Breast epithelium (tissue), 4 donors: ENCODE measurements at regions not wholly inside any gene's neighbourhood (a gene's known extent, or its start where the extent isn't known, plus 50 kb on each side); places are given as distances from the start of the nearest gene placed in this dataset.
A peak's percentile ranks its signal among the peaks of the same experiment; 100 is the strongest.
"Not testable (repeated sequence)": the region's sequence is repeated elsewhere in the genome, so short reads cannot be mapped to it uniquely, and the experiment has no call there.

ENCODE experiments used
- DNase-seq, 2 donors: peaks; one replicate each; pipeline ENCODE4 v3.0.0-alpha.2; 2019; ENCODE audit warnings: low spot score in 2 of 2
- H3K27ac ChIP-seq, 2 donors: fragments of 200-600 bp; sonication (generic) in 1 of 2; one replicate each; pipeline ENCODE4 v1.5.1; 2016 to 2019; ENCODE audit warnings: mild to moderate bottlenecking in 1 of 2
- H3K27me3 ChIP-seq, 2 donors: fragments of 200-600 bp; sonication (generic) in 1 of 2; one replicate each; pipeline versions ENCODE4 v1.5.1 to v1.6.0; 2017 to 2019; ENCODE audit warnings: control low read depth in 1 of 2, mild to moderate bottlenecking in 1 of 2
- H3K36me3 ChIP-seq: fragments of 200-600 bp; one replicate; pipeline ENCODE4 v1.5.1; 2019
- H3K4me1 ChIP-seq, 2 donors: fragments of 200-600 bp; sonication (generic); one replicate each; pipeline ENCODE4 v1.5.1; 2016 to 2019; ENCODE audit warnings: control low read depth in 1 of 2
- H3K4me3 ChIP-seq, 3 donors: fragments of 200-600 bp; sonication (generic); 1 replicate in 2 of 3; 2 replicates in 1 of 3; pipeline ENCODE4 v1.5.1; 2016 to 2019; ENCODE audit warnings: mild to moderate bottlenecking in 3 of 3, moderate library complexity in 2 of 3
- H3K9me3 ChIP-seq, 2 donors: fragments of 200-600 bp; sonication (generic) in 1 of 2; one replicate each; pipeline ENCODE4 v1.5.1; 2016 to 2019; ENCODE audit warnings: control low read depth in 1 of 2
- CTCF ChIP-seq, 3 donors: fragments of 450-650 bp; IDR thresholded peaks; one replicate each; pipeline ENCODE4 v1.5.1; 2016 to 2017; ENCODE audit warnings: antibody characterized with exemption in 3 of 3, mild to moderate bottlenecking in 3 of 3, moderate library complexity in 3 of 3
- POLR2A ChIP-seq: fragments of 450-650 bp; IDR thresholded peaks from one replicate; pipeline ENCODE4 v1.6.1; 2016; ENCODE audit warnings: antibody characterized with exemption, mild to moderate bottlenecking, moderate library complexity
- POLR2AphosphoS5 ChIP-seq, 3 donors: sonication (generic); formaldehyde crosslinking; IDR thresholded peaks; one replicate each; pipeline ENCODE4 v1.6.1; 2017; ENCODE audit warnings: antibody characterized with exemption in 3 of 3
- intact Hi-C: fragments of 100-400 bp; cut with DNase I; formaldehyde crosslinking; loops from one replicate; pipeline ENCODE4 v1.15.1; 2023; ENCODE audit warnings: low total_unique reads

GRCh38 chr5:92694067-92694466 lies 887.0 kb downstream of the NR2F1-AS1 start:
- no peaks in the 10 kb centered on the region for H3K9me3 ChIP-seq
- H3K4me3 ChIP-seq: no peak overlapping the region
- intact Hi-C loops: no loop called here
- no peaks in the 10 kb centered on the region for H3K27me3 ChIP-seq
- H3K36me3 ChIP-seq: no peaks in the 10 kb centered on the region
- H3K27ac ChIP-seq: no peak overlapping the region
- H3K4me1 ChIP-seq: no peaks in the 10 kb centered on the region
- no peak for DNase-seq
- no peak for TF ChIP-seq CTCF (IDR thresholded peaks at IDR 0.05)
- no peak for TF ChIP-seq POLR2AphosphoS5 (IDR thresholded peaks at IDR 0.05)
- TF ChIP-seq POLR2A: no peak

- H3K4me3 ChIP-seq, H3K9me3 ChIP-seq, H3K27me3 ChIP-seq, H3K27ac ChIP-seq, H3K36me3 ChIP-seq, DNase-seq, H3K4me1 ChIP-seq, intact Hi-C loops: not testable (repeated sequence)
Measured at GRCh38 chr5:92691955-92692354, 889.1 kb downstream of the NR2F1-AS1 start.

- H3K36me3 ChIP-seq: peaks cover 4% of the 10 kb centered on the region
- peak overlapping the region in 1 of 3 donors; percentile 7 for H3K4me3 ChIP-seq
- no peaks in the 10 kb centered on the region for H3K9me3 ChIP-seq
- no peak for DNase-seq
- H3K4me1 ChIP-seq: no peaks in the 10 kb centered on the region
- intact Hi-C loops: no loop called here
- H3K27ac ChIP-seq: no peak overlapping the region
- TF ChIP-seq POLR2A: no peak
- peak in 1 of 3 donors; percentile 17 for TF ChIP-seq CTCF (IDR thresholded peaks at IDR 0.05)
- H3K27me3 ChIP-seq: no peaks in the 10 kb centered on the region
Measured at GRCh38 chr5:92687821-92688722, 892.9 kb downstream of the NR2F1-AS1 start.

- Histone ChIP-seq H3K4me1 (no peaks in the 10 kb centered on the region), H3K9me3 (no peaks in the 10 kb centered on the region), H3K4me3 (no peak overlapping the region), H3K27ac (no peak overlapping the region), H3K27me3 (no peaks in the 10 kb centered on the region), H3K36me3 (no peaks in the 10 kb centered on the region)
- TF ChIP-seq POLR2A (no peak), POLR2AphosphoS5 (IDR thresholded peaks at IDR 0.05) (no peak), CTCF (IDR thresholded peaks at IDR 0.05) (no peak)
- no peak for DNase-seq
- intact Hi-C loops: no loop called here
Measured at GRCh38 chr5:92678640-92679039, 902.4 kb downstream of the NR2F1-AS1 start.

GRCh38 chr5:92676215-92677165 lies 904.5 kb downstream of the NR2F1-AS1 start:
- no peaks in the 10 kb centered on the region for H3K27me3 ChIP-seq
- H3K4me1 ChIP-seq: no peaks in the 10 kb centered on the region
- no peak overlapping the region for H3K27ac ChIP-seq
- TF ChIP-seq CTCF (IDR thresholded peaks at IDR 0.05) (no peak), POLR2A (no peak)
- no peak overlapping the region for H3K4me3 ChIP-seq
- no peaks in the 10 kb centered on the region for H3K36me3 ChIP-seq
- no peak for DNase-seq
- H3K9me3 ChIP-seq: no peaks in the 10 kb centered on the region
- intact Hi-C loops: no loop called here
